ENCODE measurements at regions not wholly inside any gene's neighbourhood (a gene's known extent, or its start where the extent isn't known, plus 50 kb on each side); places are given as distances from the start of the nearest gene placed in this dataset.
"Not testable (repeated sequence)": the region's sequence is repeated elsewhere in the genome, so short reads cannot be mapped to it uniquely, and the experiment has no call there.

- Histone ChIP-seq H3K23ac (ENCODE audit: low read length) (no peak overlapping the region), H4K8ac (ENCODE audit: low read depth, low read length) (no peak overlapping the region), H3K79me1 (ENCODE audit: low read length) (no peaks in the 10 kb centered on the region), H3K27ac (ENCODE audit: low read depth, low read length) (no peak overlapping the region), H3K4me1 (ENCODE audit: control insufficient read depth in 1 of 2, insufficient read depth in 2 of 2, low read length in 2 of 2) (no peaks in the 10 kb centered on the region), H2AFZ (ENCODE audit: insufficient read depth, low read length, poor library complexity) (no peak overlapping the region), H3K18ac (ENCODE audit: low read length) (no peak overlapping the region), H3K4me3 (ENCODE audit: low read depth, low read length) (no peak overlapping the region), H4K12ac (ENCODE audit: low read depth, low read length) (no peak overlapping the region), H3K14ac (ENCODE audit: low read length) (no peak overlapping the region), H2BK120ac (ENCODE audit: insufficient read depth, low read length, poor library complexity) (no peak overlapping the region), H2BK5ac (ENCODE audit: low read depth, low read length, poor library complexity) (no peak overlapping the region), H4K91ac (ENCODE audit: low read depth, low read length) (no peak overlapping the region), H3K4ac (ENCODE audit: low read depth, low read length) (no peak overlapping the region), H2BK12ac (ENCODE audit: low read length) (no peak overlapping the region), H3K79me2 (ENCODE audit: control insufficient read depth, insufficient read depth, low read length, poor library complexity) (no peaks in the 10 kb centered on the region), H3K36me3 (ENCODE audit: control insufficient read depth in 1 of 2, insufficient read depth in 2 of 2, low read length in 2 of 2) (no peaks in the 10 kb centered on the region), H2AK5ac (ENCODE audit: low read length) (no peak overlapping the region), H3K27me3 (ENCODE audit: insufficient read depth, low read length) (no peaks in the 10 kb centered on the region), H3K9ac (ENCODE audit: low read length) (no peak overlapping the region), H3K4me2 (ENCODE audit: low read length) (no peak overlapping the region), H3K9me3 (ENCODE audit: insufficient read depth, low read depth, low read length) (no peaks in the 10 kb centered on the region)
- DNase-seq = no peak
- no CpG with 5 or more reads among the region's 2 CpGs for WGBS (ENCODE audit: extremely low coverage, insufficient coverage, insufficient read length)
Measured at GRCh38 chr1:157209514-157209913, 71.3 kb upstream of the ETV3 start.

- H2BK120ac ChIP-seq (ENCODE audit: insufficient read depth, low read length, poor library complexity); H2AK5ac ChIP-seq (ENCODE audit: low read length); H4K91ac ChIP-seq (ENCODE audit: low read depth, low read length); H4K8ac ChIP-seq (ENCODE audit: low read depth, low read length); H2BK12ac ChIP-seq (ENCODE audit: low read length); H3K79me1 ChIP-seq (ENCODE audit: low read length); H3K4me2 ChIP-seq (ENCODE audit: low read length); H2BK5ac ChIP-seq (ENCODE audit: low read depth, low read length, poor library complexity); H2AFZ ChIP-seq (ENCODE audit: insufficient read depth, low read length, poor library complexity); H3K36me3 ChIP-seq (ENCODE audit: control insufficient read depth in 1 of 2, insufficient read depth in 2 of 2, low read length in 2 of 2); H3K23ac ChIP-seq (ENCODE audit: low read length); H3K18ac ChIP-seq (ENCODE audit: low read length); H3K9ac ChIP-seq (ENCODE audit: low read length); H4K12ac ChIP-seq (ENCODE audit: low read depth, low read length); H3K4ac ChIP-seq (ENCODE audit: low read depth, low read length); H3K14ac ChIP-seq (ENCODE audit: low read length); H3K9me3 ChIP-seq (ENCODE audit: insufficient read depth, low read depth, low read length); H3K27me3 ChIP-seq (ENCODE audit: insufficient read depth, low read length); H3K79me2 ChIP-seq (ENCODE audit: control insufficient read depth, insufficient read depth, low read length, poor library complexity); DNase-seq; H3K4me1 ChIP-seq (ENCODE audit: control insufficient read depth in 1 of 2, insufficient read depth in 2 of 2, low read length in 2 of 2); H3K4me3 ChIP-seq (ENCODE audit: low read depth, low read length); H3K27ac ChIP-seq (ENCODE audit: low read depth, low read length): not testable (repeated sequence)
- no CpG with 5 or more reads among the region's 3 CpGs for WGBS (ENCODE audit: extremely low coverage, insufficient coverage, insufficient read length)
Measured at GRCh38 chr1:157205982-157206381, 67.8 kb upstream of the ETV3 start.

GRCh38 chr1:157203166-157203565, 65.0 kb upstream of the ETV3 start:
- H3K4me3 ChIP-seq (ENCODE audit: low read depth, low read length) = no peak overlapping the region
- no peak overlapping the region for H4K8ac ChIP-seq (ENCODE audit: low read depth, low read length)
- H3K79me1 ChIP-seq (ENCODE audit: low read length) = peaks cover 3% of the 10 kb centered on the region
- H3K27ac ChIP-seq (ENCODE audit: low read depth, low read length) = no peak overlapping the region
- H3K27me3 ChIP-seq (ENCODE audit: insufficient read depth, low read length) = no peaks in the 10 kb centered on the region
- WGBS (ENCODE audit: extremely low coverage, insufficient coverage, insufficient read length) = no CpG with 5 or more reads among the region's 5 CpGs
- H2BK120ac ChIP-seq (ENCODE audit: insufficient read depth, low read length, poor library complexity) = no peak overlapping the region
- no peak overlapping the region for H2BK5ac ChIP-seq (ENCODE audit: low read depth, low read length, poor library complexity)
- H3K4ac ChIP-seq (ENCODE audit: low read depth, low read length) = no peak overlapping the region
- H4K91ac ChIP-seq (ENCODE audit: low read depth, low read length) = no peak overlapping the region
- H3K18ac ChIP-seq (ENCODE audit: low read length) = no peak overlapping the region
- H2AFZ ChIP-seq (ENCODE audit: insufficient read depth, low read length, poor library complexity) = no peak overlapping the region
- H3K23ac ChIP-seq (ENCODE audit: low read length) = no peak overlapping the region
- H4K12ac ChIP-seq (ENCODE audit: low read depth, low read length) = no peak overlapping the region
- no peak overlapping the region for H2BK12ac ChIP-seq (ENCODE audit: low read length)
- no peak for DNase-seq
- H3K36me3 ChIP-seq (ENCODE audit: control insufficient read depth in 1 of 2, insufficient read depth in 2 of 2, low read length in 2 of 2) = no peaks in the 10 kb centered on the region
- no peaks in the 10 kb centered on the region for H3K9me3 ChIP-seq (ENCODE audit: insufficient read depth, low read depth, low read length)
- peaks cover 2 to 7% of the 10 kb centered on the region in 2 experiments for H3K4me1 ChIP-seq (ENCODE audit: control insufficient read depth in 1 of 2, insufficient read depth in 2 of 2, low read length in 2 of 2)
- H3K4me2 ChIP-seq (ENCODE audit: low read length) = no peak overlapping the region
- no peak overlapping the region for H3K14ac ChIP-seq (ENCODE audit: low read length)
- no peaks in the 10 kb centered on the region for H3K79me2 ChIP-seq (ENCODE audit: control insufficient read depth, insufficient read depth, low read length, poor library complexity)
- no peak overlapping the region for H3K9ac ChIP-seq (ENCODE audit: low read length)
- no peak overlapping the region for H2AK5ac ChIP-seq (ENCODE audit: low read length)

GRCh38 chr1:157202331-157202730, 64.1 kb upstream of the ETV3 start:
- H3K79me1 ChIP-seq (ENCODE audit: low read length) = peaks cover 3% of the 10 kb centered on the region
- no peak for DNase-seq
- H4K91ac ChIP-seq (ENCODE audit: low read depth, low read length) = no peak overlapping the region
- H3K18ac ChIP-seq (ENCODE audit: low read length) = no peak overlapping the region
- no CpG with 5 or more reads among the region's 5 CpGs for WGBS (ENCODE audit: extremely low coverage, insufficient coverage, insufficient read length)
- H3K4ac ChIP-seq (ENCODE audit: low read depth, low read length) = no peak overlapping the region
- H3K4me2 ChIP-seq (ENCODE audit: low read length) = no peak overlapping the region
- no peak overlapping the region for H3K9ac ChIP-seq (ENCODE audit: low read length)
- H2BK5ac ChIP-seq (ENCODE audit: low read depth, low read length, poor library complexity) = no peak overlapping the region
- no peaks in the 10 kb centered on the region for H3K79me2 ChIP-seq (ENCODE audit: control insufficient read depth, insufficient read depth, low read length, poor library complexity)
- peaks cover 2 to 7% of the 10 kb centered on the region in 2 experiments for H3K4me1 ChIP-seq (ENCODE audit: control insufficient read depth in 1 of 2, insufficient read depth in 2 of 2, low read length in 2 of 2)
- H3K27me3 ChIP-seq (ENCODE audit: insufficient read depth, low read length) = no peaks in the 10 kb centered on the region
- no peaks in the 10 kb centered on the region for H3K36me3 ChIP-seq (ENCODE audit: control insufficient read depth in 1 of 2, insufficient read depth in 2 of 2, low read length in 2 of 2)
- H4K12ac ChIP-seq (ENCODE audit: low read depth, low read length) = no peak overlapping the region
- no peak overlapping the region for H4K8ac ChIP-seq (ENCODE audit: low read depth, low read length)
- no peak overlapping the region for H3K23ac ChIP-seq (ENCODE audit: low read length)
- H3K9me3 ChIP-seq (ENCODE audit: insufficient read depth, low read depth, low read length) = no peaks in the 10 kb centered on the region
- no peak overlapping the region for H2BK120ac ChIP-seq (ENCODE audit: insufficient read depth, low read length, poor library complexity)
- no peak overlapping the region for H2AFZ ChIP-seq (ENCODE audit: insufficient read depth, low read length, poor library complexity)
- no peak overlapping the region for H2AK5ac ChIP-seq (ENCODE audit: low read length)
- H2BK12ac ChIP-seq (ENCODE audit: low read length) = no peak overlapping the region
- no peak overlapping the region for H3K4me3 ChIP-seq (ENCODE audit: low read depth, low read length)
- H3K27ac ChIP-seq (ENCODE audit: low read depth, low read length) = no peak overlapping the region
- no peak overlapping the region for H3K14ac ChIP-seq (ENCODE audit: low read length)
